HL-60 (cell line): ENCODE measurements at regions not wholly inside any gene's neighbourhood (a gene's known extent, or its start where the extent isn't known, plus 50 kb on each side); places are given as distances from the start of the nearest gene placed in this dataset.

Experiments used
- DNase-seq, 2 experiments: peaks; one replicate each; pipeline ENCODE4 v3.0.0-alpha.2; 2010 to 2020; ENCODE audit warnings: low read depth in 1 of 2, low spot score in 1 of 2
- H3K27ac ChIP-seq: fragments of 250-450 bp; sonication (Bioruptor Pico); replicated peaks from 2 replicates; pipeline ENCODE4 v1.5.1; 2020; ENCODE audit warnings: mild to moderate bottlenecking, moderate library complexity
- H3K27me3 ChIP-seq: fragments of 250-450 bp; sonication (Bioruptor Pico); 2 replicates; pipeline ENCODE4 v1.5.1; 2021; ENCODE audit warnings: mild to moderate bottlenecking, moderate library complexity; ENCODE audit not compliant: insufficient read depth, poor library complexity, severe bottlenecking
- H3K4me3 ChIP-seq: replicated peaks from 2 replicates; pipeline ENCODE4 v1.5.1; 2011; ENCODE audit warnings: mild to moderate bottlenecking, control low read depth, low read length; ENCODE audit not compliant: insufficient read depth
- GABPA ChIP-seq: IDR thresholded peaks from 2 replicates; pipeline ENCODE4 v1.6.1; 2012; ENCODE audit warnings: low read depth
- POLR2AphosphoS5 ChIP-seq: IDR thresholded peaks from 2 replicates; pipeline ENCODE4 v1.6.1; 2012; ENCODE audit warnings: low read depth
- SPI1 ChIP-seq: IDR thresholded peaks from 2 replicates; pipeline ENCODE4 v1.6.1; 2012; ENCODE audit warnings: low read depth, mild to moderate bottlenecking, borderline replicate concordance
- TF ChIP-seq, protein P1 (sequence below): IDR thresholded peaks from one replicate; pipeline ENCODE4 v1.5.1; 2011; ENCODE audit warnings: low read length, control low read depth, inconsistent platforms; ENCODE audit not compliant: insufficient read depth
- TF ChIP-seq, protein P2 (sequence below): IDR thresholded peaks from 2 replicates; pipeline ENCODE4 v1.6.1; 2012; ENCODE audit warnings: low read depth; ENCODE audit not compliant: insufficient replicate concordance

DNA sequence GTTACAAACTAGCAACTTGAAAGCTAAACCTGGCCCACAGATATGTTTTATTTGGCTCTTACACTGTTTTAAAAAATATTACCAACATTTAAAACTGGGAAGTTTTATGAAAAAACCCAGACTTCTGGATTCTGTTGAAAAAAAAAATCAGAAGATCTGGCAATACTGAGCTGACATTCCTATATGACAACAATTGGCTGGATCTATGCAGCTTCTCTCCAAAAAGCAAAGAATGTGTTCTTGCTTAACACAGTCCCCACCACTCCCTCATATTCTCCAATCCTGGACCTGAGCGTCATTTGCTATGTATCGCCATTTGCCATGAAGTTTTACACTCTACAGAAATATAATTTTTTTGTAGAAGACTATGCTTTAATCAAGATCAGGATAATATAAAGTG lies 859.6 kb downstream of the LTN1 start:
- TF ChIP-seq, protein P1, sequence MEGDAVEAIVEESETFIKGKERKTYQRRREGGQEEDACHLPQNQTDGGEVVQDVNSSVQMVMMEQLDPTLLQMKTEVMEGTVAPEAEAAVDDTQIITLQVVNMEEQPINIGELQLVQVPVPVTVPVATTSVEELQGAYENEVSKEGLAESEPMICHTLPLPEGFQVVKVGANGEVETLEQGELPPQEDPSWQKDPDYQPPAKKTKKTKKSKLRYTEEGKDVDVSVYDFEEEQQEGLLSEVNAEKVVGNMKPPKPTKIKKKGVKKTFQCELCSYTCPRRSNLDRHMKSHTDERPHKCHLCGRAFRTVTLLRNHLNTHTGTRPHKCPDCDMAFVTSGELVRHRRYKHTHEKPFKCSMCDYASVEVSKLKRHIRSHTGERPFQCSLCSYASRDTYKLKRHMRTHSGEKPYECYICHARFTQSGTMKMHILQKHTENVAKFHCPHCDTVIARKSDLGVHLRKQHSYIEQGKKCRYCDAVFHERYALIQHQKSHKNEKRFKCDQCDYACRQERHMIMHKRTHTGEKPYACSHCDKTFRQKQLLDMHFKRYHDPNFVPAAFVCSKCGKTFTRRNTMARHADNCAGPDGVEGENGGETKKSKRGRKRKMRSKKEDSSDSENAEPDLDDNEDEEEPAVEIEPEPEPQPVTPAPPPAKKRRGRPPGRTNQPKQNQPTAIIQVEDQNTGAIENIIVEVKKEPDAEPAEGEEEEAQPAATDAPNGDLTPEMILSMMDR, result no peak
- TF ChIP-seq, protein P2, sequence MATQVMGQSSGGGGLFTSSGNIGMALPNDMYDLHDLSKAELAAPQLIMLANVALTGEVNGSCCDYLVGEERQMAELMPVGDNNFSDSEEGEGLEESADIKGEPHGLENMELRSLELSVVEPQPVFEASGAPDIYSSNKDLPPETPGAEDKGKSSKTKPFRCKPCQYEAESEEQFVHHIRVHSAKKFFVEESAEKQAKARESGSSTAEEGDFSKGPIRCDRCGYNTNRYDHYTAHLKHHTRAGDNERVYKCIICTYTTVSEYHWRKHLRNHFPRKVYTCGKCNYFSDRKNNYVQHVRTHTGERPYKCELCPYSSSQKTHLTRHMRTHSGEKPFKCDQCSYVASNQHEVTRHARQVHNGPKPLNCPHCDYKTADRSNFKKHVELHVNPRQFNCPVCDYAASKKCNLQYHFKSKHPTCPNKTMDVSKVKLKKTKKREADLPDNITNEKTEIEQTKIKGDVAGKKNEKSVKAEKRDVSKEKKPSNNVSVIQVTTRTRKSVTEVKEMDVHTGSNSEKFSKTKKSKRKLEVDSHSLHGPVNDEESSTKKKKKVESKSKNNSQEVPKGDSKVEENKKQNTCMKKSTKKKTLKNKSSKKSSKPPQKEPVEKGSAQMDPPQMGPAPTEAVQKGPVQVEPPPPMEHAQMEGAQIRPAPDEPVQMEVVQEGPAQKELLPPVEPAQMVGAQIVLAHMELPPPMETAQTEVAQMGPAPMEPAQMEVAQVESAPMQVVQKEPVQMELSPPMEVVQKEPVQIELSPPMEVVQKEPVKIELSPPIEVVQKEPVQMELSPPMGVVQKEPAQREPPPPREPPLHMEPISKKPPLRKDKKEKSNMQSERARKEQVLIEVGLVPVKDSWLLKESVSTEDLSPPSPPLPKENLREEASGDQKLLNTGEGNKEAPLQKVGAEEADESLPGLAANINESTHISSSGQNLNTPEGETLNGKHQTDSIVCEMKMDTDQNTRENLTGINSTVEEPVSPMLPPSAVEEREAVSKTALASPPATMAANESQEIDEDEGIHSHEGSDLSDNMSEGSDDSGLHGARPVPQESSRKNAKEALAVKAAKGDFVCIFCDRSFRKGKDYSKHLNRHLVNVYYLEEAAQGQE, result no peak
- TF ChIP-seq SPI1 (no peak), GABPA (no peak), POLR2AphosphoS5 (no peak)
- Histone ChIP-seq H3K4me3 (no peak overlapping the region), H3K27ac (no peak overlapping the region), H3K27me3 (no peaks in the 10 kb centered on the region)
- DNase-seq, result no peak

DNA sequence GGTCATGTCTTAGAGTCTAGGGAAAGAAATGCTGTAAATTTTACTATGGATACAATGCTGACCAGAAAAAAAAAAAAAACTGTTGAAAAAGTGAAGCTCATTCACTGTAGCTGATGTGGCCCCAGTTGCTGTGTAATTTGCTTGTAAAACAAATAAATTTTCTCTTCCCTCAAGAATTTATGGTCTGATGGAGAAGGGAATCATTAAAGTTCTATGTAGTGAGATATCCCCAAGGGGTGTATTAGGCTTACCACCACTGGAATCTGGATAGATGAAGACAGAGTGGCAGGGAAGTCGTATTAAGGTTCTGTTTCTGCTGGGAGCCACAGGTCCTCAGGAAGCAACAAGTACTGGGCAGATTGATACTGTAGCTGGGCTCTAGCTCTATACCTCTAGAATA lies 860.0 kb downstream of the LTN1 start:
- Histone ChIP-seq H3K27me3 (no peaks in the 10 kb centered on the region), H3K4me3 (no peak overlapping the region), H3K27ac (no peak overlapping the region)
- TF ChIP-seq SPI1 (no peak), POLR2AphosphoS5 (no peak)
- no peak for DNase-seq

DNA sequence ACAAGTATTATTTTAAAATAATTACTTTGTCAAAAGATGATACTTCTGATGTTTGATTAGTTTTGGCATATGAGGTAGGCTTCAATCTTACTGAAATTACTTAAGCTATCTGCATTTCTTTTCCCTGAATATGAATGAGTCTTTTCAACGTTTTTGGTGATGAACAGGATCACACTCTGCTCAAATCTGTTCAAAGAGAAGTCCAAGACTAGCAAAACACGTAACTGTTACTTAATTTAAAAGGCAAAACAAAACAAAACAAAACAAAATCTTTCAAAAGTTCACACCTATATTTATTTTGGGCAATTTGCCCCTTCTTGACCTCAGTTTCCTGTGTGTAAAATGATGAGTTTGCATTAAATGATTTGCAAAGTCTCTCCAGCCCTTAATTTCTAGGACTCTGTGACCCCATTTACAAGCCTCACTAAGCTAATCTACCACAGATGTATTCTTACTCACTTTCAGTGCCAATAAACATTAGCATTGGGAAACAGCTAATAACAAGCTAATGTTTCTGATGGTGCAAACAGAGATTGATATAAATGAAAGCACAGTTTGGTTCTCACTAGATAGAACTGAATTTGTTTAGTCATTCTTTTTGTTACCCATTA lies 865.4 kb downstream of the LTN1 start:
- TF ChIP-seq SPI1 (no peak), GABPA (no peak), POLR2AphosphoS5 (no peak)
- TF ChIP-seq, protein P2, result no peak
- TF ChIP-seq, protein P1, result no peak
- H3K27ac ChIP-seq, result no peak overlapping the region
- H3K27me3 ChIP-seq, result peaks cover 2% of the 10 kb centered on the region
- no peak for DNase-seq
- no peak overlapping the region for H3K4me3 ChIP-seq

DNA sequence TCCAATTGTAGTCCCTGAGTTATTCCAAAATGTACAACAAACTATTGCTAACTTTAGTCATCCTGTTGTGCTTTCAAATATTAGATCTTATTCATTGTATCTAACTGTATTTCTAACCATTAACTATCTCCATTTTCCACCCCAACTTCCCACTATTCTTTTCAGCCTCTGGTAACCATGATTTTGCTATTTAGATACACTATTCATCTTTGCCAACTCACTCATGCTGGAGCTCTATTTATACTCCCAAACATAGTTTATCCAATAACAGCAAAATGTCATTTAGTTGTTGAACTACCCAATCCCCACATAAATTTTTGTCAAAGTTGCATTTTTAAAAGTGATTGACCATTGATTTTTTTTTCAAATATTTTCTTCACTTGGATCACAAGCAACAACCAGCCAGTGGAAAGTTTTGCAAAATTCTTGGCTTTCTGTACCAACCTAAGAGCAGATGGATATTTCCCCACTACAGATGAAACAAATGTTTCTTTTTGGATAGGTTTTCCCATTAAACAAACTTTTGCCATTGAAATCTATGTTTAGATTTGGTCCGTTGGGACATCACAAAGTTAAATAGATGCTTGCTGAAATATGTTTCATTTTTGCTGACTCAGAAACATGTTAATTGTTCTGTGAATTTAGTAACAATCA lies 866.0 kb downstream of the LTN1 start:
- DNase-seq, result no peak
- TF ChIP-seq POLR2AphosphoS5 (no peak), GABPA (no peak), SPI1 (no peak)
- TF ChIP-seq, protein P1, result no peak
- TF ChIP-seq, protein P2, result no peak
- H3K4me3 ChIP-seq, result no peak overlapping the region
- H3K27ac ChIP-seq, result no peak overlapping the region
- peaks cover 2% of the 10 kb centered on the region for H3K27me3 ChIP-seq
